ENCODE measurements at regions not wholly inside any gene's neighbourhood (a gene's known extent, or its start where the extent isn't known, plus 50 kb on each side); places are given as distances from the start of the nearest gene placed in this dataset.
A peak's percentile ranks its signal among the peaks of the same experiment; 100 is the strongest.

DNA sequence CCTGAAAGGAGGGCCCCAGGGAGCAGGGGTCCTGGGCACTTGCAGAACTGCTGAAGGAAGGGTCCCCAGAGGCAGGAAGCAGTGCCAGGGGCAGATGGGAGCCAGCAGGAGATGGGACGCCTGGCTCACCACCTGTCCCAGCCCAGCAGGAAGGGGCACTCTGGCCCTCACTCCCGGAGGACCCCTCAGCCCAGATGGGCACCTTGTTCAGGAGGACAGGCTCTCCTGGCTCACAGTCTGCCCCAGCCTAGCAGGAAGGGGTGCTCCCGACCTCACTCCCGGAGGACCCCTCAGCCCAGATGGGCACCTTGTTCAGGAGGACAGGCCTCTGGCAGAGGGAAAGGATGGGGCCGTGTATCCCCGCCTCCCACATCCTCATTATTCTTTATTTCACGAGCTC is 331.4 kb upstream of the SHH start:
- DNase-seq (ENCODE audit: extremely low read depth, low read depth) = no peak

DNA sequence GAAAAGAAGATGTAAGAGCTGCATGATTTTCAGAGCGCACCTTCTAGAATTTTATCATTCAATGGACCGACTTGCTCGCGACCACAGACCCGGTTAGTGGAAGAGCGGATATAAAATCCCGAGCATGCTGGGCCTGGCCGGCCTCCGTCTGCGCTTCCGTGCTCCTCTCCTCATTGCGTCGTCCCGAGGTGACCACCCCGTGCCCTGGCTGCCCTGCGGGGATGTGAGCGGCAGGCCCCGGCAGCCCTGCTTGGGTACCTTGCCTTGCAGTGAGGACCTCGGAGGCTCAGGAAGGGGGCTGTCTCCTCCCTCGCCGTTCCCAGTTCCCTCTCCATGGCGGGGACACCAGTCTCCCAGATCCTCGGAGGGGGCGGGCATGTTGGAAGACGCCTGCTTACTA is 330.9 kb upstream of the SHH start:
- DNase-seq (ENCODE audit: extremely low read depth, low read depth) = no peak

- DNase-seq (ENCODE audit: extremely low read depth, low read depth) = no peak
Observed at GRCh38 chr7:156141941-156142340, 329.7 kb upstream of the SHH start.

GRCh38 chr7:156140896-156141295 is 328.6 kb upstream of the SHH start:
- DNase-seq (ENCODE audit: extremely low read depth, low read depth) = no peak

DNA sequence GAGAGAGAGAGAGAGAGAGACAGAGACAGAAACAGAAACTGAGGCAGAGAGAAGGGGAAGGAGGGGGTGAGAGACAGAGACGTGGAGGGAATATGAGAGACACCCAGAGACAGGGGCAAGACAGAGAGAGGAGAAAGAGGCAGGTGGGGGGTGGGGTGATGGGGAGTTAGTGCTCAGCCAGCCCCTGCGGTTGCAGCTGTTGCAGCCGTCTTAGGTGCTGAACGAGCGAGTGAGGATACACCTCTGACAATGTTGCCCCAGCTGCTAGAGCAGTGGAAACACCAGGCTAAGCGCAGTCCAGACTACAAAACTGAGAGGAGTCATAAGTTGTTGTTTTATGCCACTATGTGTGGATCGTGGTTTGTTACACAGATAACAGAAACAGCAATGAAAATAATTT is 328.2 kb upstream of the SHH start:
- DNase-seq (ENCODE audit: extremely low read depth, low read depth) = no peak

DNA sequence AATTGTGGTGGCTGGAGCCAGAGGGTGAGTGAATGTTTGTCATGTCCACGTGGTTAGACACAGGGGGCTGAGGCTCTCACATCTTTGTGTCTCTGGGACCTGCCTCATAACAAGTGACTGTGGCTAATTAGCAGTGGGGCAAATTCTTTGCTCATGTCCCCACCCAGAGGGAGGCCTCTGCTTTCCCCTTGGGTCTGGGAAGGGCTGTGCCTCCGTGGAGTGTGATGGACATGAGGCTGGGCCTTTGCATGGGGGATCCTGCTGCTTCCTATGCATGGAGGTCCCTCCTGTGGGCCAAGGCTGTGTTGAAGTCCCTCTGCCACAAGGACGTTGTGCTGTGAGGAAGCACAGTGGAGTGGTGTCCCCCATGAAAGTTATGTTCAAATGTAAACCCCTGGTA is 327.4 kb upstream of the SHH start:
- no peak for DNase-seq (ENCODE audit: extremely low read depth, low read depth)

GRCh38 chr7:156139112-156139511 is 326.8 kb upstream of the SHH start:
- no peak for DNase-seq (ENCODE audit: extremely low read depth, low read depth)

GRCh38 chr7:156131881-156132280 is 319.6 kb upstream of the SHH start:
- DNase-seq (ENCODE audit: extremely low read depth, low read depth) = no peak

GRCh38 chr7:156129522-156129921 is 317.3 kb upstream of the SHH start:
- DNase-seq (ENCODE audit: extremely low read depth, low read depth) = no peak

DNA sequence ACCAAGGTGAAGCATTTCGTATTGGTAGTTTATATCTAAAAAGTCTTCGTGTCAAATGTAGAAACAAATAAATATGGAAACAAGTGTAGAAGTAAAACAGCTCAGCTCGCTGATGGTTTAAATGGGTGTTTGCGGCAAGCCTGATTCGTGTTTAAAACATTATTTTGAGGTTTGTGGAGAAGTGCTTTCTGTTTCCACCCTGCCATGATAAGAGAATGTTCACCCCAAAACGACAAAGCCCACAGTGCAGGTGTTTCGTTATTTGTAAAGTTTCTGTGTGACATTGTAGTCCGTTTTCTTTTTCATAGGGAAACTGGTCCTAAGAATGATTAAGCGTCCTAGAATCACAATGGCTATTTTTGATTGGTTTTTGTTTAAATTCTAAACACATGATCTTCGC is 316.2 kb upstream of the SHH start:
- DNase-seq (ENCODE audit: extremely low read depth, low read depth) = no peak

DNA sequence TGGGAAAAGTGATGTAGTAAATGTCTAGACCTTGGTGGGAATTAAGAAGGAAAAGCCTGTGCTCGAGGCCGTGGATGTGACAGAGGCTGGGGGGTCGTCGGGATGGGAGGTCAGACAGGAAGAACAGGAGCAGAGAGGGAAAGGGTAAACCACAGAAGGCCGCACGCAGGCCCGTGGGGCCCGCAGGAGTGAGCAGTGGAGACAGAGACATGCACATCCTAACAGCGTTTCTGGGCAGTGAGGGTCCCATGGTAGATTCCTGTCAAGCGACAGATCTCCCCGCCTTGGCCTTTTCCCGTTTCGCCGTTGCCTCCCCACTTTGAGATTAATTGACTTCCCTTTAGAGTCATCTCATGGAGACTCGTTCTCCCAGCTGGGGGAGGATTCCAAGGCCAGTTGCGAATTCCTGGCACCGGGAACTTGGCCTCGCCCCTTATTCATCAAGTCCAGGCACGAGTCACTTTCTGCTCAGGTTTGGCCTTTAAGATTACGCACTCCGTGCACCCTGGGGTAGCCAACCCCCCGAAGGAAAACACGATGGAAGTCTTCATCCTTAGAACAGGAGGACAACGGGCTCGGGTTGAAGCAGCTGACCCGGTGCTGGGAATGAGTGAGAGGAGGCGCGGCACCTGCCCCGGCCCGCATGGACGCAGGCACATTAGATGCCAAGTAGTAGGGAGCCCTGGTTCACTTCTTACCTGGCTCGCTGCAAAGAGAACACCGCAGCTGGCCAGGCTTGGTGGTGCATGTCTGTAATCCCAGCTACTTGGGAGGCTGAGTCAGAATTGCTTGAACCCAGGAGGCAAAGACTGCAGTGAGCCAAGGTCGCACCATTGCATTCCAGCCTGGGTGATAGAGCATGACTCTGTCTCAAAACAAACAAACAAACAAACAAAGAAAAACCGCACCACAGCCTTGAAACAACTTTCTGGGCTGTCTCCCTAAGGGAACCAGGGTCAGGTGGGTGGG is 315.2 kb upstream of the SHH start:
- DNase-seq (ENCODE audit: extremely low read depth, low read depth) = peak; percentile 2

DNA sequence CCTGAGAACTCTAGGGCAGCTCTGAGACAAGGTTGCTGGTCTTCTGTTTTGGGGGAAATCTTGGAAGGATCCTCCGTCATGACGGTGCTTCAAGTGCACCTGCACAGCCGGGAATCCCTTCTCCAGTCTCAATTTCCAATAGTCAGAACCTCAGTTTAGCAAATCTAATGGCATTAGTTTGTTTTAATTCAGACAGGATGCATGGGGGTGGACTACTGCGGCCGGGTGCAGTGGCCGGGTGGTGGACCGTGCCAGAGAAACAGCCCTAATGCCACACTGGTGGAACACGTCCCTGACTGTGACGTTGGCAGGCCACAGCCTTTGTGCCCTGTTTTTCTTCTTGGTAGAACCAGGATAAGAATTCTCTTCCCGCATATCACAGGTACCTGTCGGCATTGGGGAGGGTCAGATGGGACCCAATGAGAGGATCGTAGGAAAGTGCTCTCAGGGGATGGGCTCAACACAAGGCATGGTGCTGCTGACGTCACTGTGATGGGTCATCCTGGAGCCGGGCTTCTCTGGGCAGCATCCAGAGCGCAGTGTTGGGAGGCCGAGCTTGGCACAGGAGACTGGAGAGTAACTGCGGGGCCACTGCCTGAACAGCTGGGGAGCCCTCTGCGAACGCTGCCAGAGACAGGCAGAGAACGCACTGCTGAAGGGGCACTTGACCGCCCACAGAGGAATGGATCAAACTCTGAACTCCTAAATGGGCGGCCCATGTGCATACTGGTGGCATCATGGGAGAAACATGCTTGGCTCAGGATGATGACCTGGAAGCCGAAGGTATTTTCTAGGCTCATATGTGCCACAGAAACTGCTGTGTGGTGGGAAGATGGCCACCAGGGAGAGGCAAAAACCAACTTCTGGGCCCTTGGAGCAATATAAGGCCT is 313.8 kb upstream of the SHH start:
- no peak for DNase-seq (ENCODE audit: extremely low read depth, low read depth)

DNA sequence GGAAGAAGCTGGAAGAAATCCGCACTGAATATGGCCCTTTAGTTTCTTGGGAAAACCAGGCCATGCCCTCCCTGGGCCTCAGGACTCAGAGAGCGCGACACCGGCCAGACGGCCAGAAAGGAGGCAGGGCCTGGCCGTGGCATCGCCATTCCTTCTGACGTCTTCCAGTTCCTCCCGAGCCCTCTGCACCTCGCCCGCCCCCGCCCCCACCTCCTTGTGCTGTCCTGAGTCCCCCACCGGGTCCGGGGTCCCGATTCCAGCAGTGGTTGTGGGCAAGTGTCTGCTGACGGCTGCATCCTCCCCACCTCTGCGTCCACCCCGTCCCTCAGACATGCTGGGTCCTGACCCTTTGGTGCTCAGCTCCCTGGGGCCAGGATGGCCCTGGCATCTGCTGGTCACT is 312.1 kb upstream of the SHH start:
- no peak for DNase-seq (ENCODE audit: extremely low read depth, low read depth)

DNA sequence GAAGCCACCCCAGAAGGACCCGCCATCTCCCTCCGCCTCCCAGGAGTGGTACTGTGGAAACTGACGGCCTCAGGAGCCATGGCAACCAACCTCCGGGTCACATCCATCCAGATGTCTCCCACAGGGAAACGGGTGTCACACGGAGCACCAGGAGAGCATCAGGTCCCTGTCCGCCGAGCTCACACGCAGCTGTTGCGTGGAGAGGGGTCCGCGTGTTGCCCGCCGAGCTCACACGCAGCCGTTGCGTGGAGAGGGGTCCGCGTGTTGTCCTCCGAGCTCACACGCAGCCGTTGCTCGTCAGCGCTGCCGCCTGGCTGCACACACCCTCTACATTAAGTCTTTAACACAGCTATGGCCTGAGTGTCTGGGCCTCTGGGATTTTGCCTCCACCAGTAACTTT is 311.1 kb upstream of the SHH start:
- DNase-seq (ENCODE audit: extremely low read depth, low read depth) = no peak

DNA sequence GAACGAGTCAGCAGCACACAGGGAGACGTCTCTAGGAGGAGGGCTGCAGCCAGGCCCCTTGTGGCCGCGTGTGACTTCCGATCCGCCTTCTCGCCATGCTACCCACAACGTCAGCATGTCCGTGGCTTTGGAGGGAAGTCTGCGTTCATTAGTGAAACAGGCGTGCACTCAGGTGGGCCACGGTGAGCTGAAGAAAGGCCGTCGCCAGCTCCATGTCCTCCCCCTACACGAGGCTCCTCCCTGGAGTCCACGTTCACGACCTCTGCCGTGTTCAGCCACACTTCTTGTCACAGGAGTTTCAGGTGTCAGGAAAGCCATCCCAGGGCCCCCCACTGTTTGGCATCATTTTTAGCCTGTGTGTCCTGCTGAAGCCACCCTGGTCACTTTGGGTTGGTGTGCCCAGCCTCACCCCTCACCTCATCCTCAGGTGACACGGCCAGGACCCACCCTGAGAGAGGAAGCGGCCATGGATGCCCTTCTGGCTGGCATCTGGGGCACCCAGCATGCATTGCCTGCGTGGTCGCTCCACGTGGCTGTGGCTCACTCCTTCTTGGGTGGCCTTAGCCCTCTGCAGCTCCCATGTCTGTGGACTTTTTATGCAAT is 310.6 kb upstream of the SHH start:
- DNase-seq (ENCODE audit: extremely low read depth, low read depth) = no peak

DNA sequence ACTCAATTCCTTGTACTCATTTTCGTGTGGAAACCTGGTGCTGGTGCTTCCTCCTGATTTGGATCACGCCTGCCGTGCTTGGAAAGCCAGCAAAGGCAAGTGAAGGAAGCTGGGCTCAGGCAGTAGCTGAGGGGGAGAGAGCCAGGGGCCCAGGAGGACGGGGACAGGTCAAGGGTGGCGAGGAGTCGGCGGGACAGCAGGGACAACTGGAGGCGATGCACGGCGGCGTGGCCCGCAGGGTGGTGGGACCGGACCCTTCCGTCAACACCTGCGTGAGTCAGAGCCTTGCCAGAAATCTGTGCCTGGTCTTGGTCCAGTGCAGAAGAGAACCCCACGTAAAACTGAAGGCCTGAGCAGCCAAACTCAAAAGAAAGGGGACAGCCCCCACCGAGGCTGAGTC is 309.7 kb upstream of the SHH start:
- DNase-seq (ENCODE audit: extremely low read depth, low read depth) = no peak

DNA sequence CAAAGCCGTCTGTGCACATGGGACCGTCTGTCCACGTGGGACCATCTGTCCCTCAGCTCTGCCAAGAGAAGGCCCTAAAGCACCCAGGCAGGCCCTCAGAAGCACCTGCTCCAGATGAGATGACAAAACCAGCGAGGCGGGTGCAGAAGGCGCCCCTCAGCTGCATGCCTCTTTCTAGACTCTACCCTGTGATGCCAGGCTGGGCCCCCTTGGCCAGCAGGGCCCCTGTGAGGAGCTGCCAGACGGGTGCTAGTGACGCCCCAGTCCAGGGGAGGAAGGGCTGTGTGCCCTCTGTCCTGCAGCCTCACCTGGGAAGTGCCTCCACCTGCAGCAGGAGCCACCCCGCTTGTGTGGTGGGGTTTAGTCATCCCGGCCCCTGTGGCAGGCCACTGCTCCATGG is 309.2 kb upstream of the SHH start:
- DNase-seq (ENCODE audit: extremely low read depth, low read depth) = no peak

GRCh38 chr7:156120552-156120951 is 308.3 kb upstream of the SHH start:
- DNase-seq (ENCODE audit: extremely low read depth, low read depth) = no peak

DNA sequence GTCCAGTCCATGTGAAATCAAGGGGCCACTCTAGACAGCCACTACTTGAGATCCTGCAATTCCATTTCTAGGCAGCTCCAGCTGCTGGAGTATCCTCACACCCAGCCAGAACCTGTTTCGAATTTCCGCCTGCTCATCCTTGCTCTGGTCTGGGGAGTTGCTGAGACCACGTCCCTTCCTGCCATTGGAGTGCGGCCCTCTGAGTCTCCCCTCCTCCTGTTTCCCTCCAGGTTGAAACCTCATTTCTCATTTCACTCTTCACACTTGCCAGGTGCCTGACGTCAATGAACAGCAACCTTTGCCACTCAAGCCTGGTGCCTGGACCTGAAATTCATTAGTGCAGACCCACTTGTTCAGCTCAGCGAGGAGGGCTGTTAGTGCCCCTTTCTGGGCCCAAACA is 307.5 kb upstream of the SHH start:
- no peak for DNase-seq (ENCODE audit: extremely low read depth, low read depth)

DNA sequence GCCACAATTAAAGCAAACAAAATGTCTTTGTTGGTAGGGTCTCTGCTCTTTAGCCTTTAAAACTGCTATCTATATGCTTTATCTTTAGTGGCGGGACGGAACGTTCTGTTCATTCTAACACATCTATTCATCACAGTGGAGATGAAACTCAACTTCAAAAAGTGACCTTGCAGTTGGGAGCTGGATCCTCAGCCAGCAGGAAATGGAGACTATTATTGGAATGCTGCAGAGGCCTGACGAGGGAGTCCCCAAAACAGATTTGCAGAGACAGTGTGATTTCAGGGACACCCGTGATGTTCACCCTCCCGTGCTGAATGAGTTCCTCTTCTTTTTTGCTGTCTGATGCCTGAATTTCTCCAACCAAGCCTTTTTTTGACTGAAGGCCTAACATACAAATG is 306.0 kb upstream of the SHH start:
- DNase-seq (ENCODE audit: extremely low read depth, low read depth) = no peak

DNA sequence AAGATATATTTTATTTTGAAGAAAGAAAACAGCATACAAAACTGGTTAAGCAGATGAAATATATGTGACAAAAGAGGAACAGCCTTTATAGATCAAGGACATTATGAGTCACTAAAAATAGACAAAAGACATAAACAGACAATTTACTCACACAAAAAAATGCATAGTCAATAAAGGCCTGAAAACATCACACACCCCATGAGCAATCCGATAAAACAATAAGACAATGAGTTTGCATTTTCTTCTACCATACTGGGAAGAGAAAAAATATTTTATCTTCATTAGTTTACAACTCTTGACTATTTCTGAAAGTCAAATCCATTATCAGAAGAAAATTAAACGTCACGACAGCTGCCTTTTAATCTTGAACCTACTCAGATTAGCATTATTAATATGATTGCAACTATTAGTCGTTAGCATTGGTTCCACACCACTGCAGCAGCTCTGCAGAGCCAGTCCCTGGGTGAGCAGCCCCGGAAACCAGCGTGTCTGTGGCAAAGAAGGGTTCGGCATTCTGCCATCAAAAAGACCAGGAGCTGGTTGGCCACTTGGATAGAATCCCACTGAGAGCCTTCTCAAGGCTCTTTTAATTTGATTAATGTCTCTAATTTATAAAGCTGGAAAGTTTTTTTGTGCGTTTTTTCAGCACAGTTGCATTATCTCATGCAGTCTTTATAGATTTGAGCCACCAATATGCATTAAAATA is 305.4 kb upstream of the SHH start:
- no peak for DNase-seq (ENCODE audit: extremely low read depth, low read depth)
